AG09309 (cell line): ENCODE measurements at regions not wholly inside any gene's neighbourhood (a gene's known extent, or its start where the extent isn't known, plus 50 kb on each side); places are given as distances from the start of the nearest gene placed in this dataset.
"Not testable (repeated sequence)": the region's sequence is repeated elsewhere in the genome, so short reads cannot be mapped to it uniquely, and the experiment has no call there.

Experiments
- DNase-seq: peaks from one replicate; pipeline ENCODE4 v3.0.0-alpha.2; 2010; ENCODE audit warnings: low read depth
- H3K4me3 ChIP-seq: 2 replicates; pipeline ENCODE4 v1.5.1; 2011; ENCODE audit warnings: mild to moderate bottlenecking, low read depth, low read length, moderate library complexity; ENCODE audit not compliant: control insufficient read depth
- TF ChIP-seq, protein P1 (sequence below): IDR thresholded peaks from 2 replicates; pipeline ENCODE4 v1.5.1; 2011; ENCODE audit warnings: mild to moderate bottlenecking, low read depth, low read length, inconsistent platforms; ENCODE audit not compliant: insufficient read depth, control insufficient read depth; ENCODE audit errors: missing control alignments

DNA sequence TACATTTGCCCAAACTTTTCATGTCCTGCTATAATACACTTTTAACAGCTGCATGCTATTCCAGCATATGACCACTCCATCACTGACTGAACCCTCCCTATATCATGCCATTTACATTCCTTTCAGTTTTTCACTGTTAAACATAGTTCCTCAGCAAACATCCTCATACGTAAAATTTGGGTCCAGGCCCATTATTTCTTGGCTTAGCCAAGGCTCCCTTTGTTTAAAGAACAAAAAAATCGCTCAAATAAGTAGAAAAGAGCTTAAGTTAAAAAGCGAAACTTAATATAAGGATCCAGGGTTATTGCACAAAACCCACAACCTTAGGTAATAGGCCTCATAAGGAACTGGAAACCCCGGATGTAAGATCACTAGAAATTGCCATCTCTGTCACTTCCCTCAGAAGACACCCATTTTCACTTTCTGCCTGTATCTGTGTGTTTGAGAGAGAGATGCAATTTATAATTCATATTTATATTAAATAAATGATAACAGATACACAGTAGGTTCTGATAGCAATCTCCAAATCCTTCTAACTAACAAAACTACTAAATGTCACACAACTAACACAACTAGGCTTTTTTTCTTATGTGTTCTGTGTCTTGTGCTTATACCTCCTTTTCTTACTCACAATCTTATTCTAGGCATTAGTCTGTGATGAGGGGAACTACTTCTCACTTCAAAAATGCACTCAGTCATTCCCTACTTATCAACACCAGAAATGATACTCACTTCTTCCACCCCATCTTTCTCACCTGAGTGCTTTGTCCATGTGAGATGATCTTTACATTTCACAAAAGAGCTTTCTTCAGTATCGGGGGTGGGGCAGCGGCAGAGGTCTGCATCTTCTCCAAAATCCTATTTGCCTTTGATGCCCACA, 59.9 kb upstream of the FAM241A start:
- TF ChIP-seq, protein P1, sequence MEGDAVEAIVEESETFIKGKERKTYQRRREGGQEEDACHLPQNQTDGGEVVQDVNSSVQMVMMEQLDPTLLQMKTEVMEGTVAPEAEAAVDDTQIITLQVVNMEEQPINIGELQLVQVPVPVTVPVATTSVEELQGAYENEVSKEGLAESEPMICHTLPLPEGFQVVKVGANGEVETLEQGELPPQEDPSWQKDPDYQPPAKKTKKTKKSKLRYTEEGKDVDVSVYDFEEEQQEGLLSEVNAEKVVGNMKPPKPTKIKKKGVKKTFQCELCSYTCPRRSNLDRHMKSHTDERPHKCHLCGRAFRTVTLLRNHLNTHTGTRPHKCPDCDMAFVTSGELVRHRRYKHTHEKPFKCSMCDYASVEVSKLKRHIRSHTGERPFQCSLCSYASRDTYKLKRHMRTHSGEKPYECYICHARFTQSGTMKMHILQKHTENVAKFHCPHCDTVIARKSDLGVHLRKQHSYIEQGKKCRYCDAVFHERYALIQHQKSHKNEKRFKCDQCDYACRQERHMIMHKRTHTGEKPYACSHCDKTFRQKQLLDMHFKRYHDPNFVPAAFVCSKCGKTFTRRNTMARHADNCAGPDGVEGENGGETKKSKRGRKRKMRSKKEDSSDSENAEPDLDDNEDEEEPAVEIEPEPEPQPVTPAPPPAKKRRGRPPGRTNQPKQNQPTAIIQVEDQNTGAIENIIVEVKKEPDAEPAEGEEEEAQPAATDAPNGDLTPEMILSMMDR = no peak
- DNase-seq = no peak
- H3K4me3 ChIP-seq = no peak overlapping the region

DNA sequence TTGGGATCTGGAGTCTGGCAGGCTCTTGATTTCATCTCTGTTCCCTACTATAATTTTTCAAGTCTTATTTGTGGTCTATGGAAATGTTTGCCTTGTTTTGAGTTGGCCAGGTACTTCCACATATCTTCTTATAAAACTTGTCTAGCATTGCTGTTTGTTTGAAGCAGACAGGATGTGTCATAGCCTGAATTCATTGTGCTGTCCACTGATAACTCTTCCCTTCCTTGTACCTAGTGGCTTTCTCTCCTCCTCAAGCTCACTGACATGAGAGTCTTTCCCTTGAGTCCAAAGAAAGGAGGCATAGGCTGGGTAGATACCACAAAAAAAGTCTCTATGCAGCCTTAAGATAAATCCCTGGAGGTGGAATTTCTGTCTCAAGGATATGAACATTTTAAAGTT, 59.2 kb upstream of the FAM241A start:
- TF ChIP-seq, protein P1 = no peak
- no peak for DNase-seq

DNA sequence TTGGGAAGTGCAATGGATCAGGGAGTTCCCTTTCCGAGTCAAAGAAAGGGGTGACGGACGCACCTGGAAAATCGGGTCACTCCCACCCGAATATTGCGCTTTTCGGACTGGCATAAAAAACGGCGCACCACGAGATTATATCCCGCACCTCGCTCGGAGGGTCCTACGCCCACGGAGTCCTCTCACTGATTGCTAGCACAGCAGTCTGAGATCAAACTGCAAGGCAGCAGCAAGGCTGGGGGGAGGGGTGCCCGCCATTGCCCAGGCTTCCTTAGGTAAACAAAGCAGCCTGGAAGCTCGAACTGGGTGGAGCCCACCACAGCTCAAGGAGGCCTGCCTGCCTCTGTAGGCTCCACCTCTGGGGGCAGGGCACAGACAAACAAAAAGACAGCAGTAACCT, 58.6 kb upstream of the FAM241A start:
- DNase-seq, H3K4me3 ChIP-seq: not testable (repeated sequence)

More for the DNA sequence above, 59.2 kb upstream of the FAM241A start:
- H3K4me3 ChIP-seq = no peak overlapping the region

DNA sequence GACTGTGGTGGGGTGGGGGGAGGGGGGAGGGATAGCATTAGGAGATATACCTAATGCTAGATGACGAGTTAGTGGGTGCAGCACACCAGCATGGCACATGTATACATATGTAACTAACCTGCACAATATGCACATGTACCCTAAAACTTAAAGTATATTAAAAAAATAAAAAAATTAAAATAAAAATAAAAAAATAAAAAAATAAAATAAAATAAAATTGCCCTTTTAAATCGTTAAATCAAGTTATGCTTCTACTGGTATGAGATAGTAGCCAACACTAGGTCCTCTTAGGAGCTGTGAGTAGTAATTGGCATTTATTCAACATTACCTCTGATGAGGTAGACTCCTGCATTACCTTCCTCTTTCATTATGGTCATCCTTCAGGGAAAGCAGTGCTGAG, 52.9 kb upstream of the FAM241A start:
- DNase-seq = not testable (repeated sequence)

GRCh38 chr4:112093636-112094202, 51.5 kb upstream of the FAM241A start:
- no peak for DNase-seq
- no peak overlapping the region for H3K4me3 ChIP-seq
- TF ChIP-seq, protein P1 = no peak

More for the DNA sequence above, 52.9 kb upstream of the FAM241A start:
- H3K4me3 ChIP-seq = not testable (repeated sequence)

- no peak for DNase-seq
- H3K4me3 ChIP-seq = no peak overlapping the region
- TF ChIP-seq, protein P1 = no peak
Observed at GRCh38 chr4:112094330-112094729, 50.9 kb upstream of the FAM241A start.
